IMR-90 (cell line): ENCODE measurements at regions not wholly inside any gene's neighbourhood (a gene's known extent, or its start where the extent isn't known, plus 50 kb on each side); places are given as distances from the start of the nearest gene placed in this dataset.

Experiments
- CEBPB ChIP-seq: IDR thresholded peaks from 2 replicates; pipeline ENCODE4 v1.6.1; 2012; ENCODE audit warnings: low read depth, low read length, improper control_type of control experiment
- CHD1 ChIP-seq: IDR thresholded peaks from 2 replicates; pipeline ENCODE4 v1.6.1; 2012; ENCODE audit warnings: low read depth, low read length, improper control_type of control experiment
- FOS ChIP-seq: fragments of 150-350 bp; IDR thresholded peaks from 2 replicates; pipeline ENCODE4 v1.6.1; 2016; ENCODE audit warnings: low read depth, low read length
- POLR2A ChIP-seq: IDR thresholded peaks from 2 replicates; pipeline ENCODE4 v1.6.1; 2012; ENCODE audit warnings: mild to moderate bottlenecking, low read depth, low read length
- RAD21 ChIP-seq: IDR thresholded peaks from 2 replicates; pipeline ENCODE4 v1.6.1; 2012; ENCODE audit warnings: low read length, improper control_type of control experiment
- RCOR1 ChIP-seq: IDR thresholded peaks from 2 replicates; pipeline ENCODE4 v1.6.1; 2012; ENCODE audit warnings: mild to moderate bottlenecking, low read length, improper control_type of control experiment; ENCODE audit not compliant: insufficient replicate concordance
- SMC3 ChIP-seq: fragments of 150-350 bp; IDR thresholded peaks from 2 replicates; pipeline ENCODE4 v1.6.1; 2016; ENCODE audit warnings: low read depth, mild to moderate bottlenecking, antibody characterized with exemption, low read length, moderate library complexity
- TF ChIP-seq, protein P1 (sequence below): fragments of 150-350 bp; IDR thresholded peaks from 2 replicates; pipeline ENCODE4 v1.6.1; 2017; ENCODE audit warnings: mild to moderate bottlenecking, antibody characterized with exemption, low read length, low read depth
- TF ChIP-seq, protein P2 (sequence below): conservative IDR thresholded peaks from 2 replicates; pipeline ENCODE4 v1.5.1; 2012; ENCODE audit warnings: mild to moderate bottlenecking, low read depth, low read length, improper control_type of control experiment
- TF ChIP-seq, protein P3 (sequence below): fragments of 150-350 bp; IDR thresholded peaks from 2 replicates; pipeline ENCODE4 v1.6.1; 2016; ENCODE audit warnings: low read depth, mild to moderate bottlenecking, low read length, moderate library complexity, borderline replicate concordance

DNA sequence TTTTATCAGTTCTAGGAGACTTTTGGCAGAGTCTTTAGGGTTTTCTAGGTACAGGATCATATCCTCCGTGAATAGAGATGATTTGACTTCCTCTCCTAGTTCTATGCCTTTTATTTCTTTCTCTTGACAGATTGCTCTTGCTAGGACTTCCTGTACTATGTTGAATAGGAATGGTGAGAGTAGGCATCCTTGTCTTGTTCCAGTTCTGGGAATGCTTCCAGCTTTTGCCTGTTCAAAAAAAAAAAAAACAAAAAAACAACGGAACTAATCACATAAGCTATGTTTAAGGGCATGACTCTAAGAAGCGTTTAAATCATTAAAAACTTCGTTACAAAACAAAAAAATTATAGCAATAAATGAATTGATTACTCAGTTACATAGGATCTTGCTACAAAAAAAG, 145.7 kb downstream of the NUP35 start:
- TF ChIP-seq RAD21 (no peak), POLR2A (no peak), CEBPB (no peak), CHD1 (no peak), SMC3 (no peak), FOS (no peak), RCOR1 (no peak)
- TF ChIP-seq, protein P1, sequence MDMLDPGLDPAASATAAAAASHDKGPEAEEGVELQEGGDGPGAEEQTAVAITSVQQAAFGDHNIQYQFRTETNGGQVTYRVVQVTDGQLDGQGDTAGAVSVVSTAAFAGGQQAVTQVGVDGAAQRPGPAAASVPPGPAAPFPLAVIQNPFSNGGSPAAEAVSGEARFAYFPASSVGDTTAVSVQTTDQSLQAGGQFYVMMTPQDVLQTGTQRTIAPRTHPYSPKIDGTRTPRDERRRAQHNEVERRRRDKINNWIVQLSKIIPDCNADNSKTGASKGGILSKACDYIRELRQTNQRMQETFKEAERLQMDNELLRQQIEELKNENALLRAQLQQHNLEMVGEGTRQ, result no peak
- TF ChIP-seq, protein P2, sequence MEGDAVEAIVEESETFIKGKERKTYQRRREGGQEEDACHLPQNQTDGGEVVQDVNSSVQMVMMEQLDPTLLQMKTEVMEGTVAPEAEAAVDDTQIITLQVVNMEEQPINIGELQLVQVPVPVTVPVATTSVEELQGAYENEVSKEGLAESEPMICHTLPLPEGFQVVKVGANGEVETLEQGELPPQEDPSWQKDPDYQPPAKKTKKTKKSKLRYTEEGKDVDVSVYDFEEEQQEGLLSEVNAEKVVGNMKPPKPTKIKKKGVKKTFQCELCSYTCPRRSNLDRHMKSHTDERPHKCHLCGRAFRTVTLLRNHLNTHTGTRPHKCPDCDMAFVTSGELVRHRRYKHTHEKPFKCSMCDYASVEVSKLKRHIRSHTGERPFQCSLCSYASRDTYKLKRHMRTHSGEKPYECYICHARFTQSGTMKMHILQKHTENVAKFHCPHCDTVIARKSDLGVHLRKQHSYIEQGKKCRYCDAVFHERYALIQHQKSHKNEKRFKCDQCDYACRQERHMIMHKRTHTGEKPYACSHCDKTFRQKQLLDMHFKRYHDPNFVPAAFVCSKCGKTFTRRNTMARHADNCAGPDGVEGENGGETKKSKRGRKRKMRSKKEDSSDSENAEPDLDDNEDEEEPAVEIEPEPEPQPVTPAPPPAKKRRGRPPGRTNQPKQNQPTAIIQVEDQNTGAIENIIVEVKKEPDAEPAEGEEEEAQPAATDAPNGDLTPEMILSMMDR, result no peak
- TF ChIP-seq, protein P3, sequence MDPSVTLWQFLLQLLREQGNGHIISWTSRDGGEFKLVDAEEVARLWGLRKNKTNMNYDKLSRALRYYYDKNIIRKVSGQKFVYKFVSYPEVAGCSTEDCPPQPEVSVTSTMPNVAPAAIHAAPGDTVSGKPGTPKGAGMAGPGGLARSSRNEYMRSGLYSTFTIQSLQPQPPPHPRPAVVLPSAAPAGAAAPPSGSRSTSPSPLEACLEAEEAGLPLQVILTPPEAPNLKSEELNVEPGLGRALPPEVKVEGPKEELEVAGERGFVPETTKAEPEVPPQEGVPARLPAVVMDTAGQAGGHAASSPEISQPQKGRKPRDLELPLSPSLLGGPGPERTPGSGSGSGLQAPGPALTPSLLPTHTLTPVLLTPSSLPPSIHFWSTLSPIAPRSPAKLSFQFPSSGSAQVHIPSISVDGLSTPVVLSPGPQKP, result no peak
